GM18909 (cell line): ENCODE measurements at regions not wholly inside any gene's neighbourhood (a gene's known extent, or its start where the extent isn't known, plus 50 kb on each side); places are given as distances from the start of the nearest gene placed in this dataset.
A peak's percentile ranks its signal among the peaks of the same experiment; 100 is the strongest.

Experiments used
- ATAC-seq: cut with Tn5 transposase; IDR thresholded peaks from one replicate; pipeline ENCODE4 v1.9.1; 2021; ENCODE audit warnings: mild to moderate bottlenecking; ENCODE audit not compliant: unreplicated experiment, poor library complexity

GRCh38 chr3:174397848-174398247, 461.3 kb upstream of the NAALADL2 start:
- ATAC-seq: no peak

GRCh38 chr3:174398761-174399160, 460.4 kb upstream of the NAALADL2 start:
- no peak for ATAC-seq

- no peak for ATAC-seq
These were observed 455.3 kb upstream of the NAALADL2 start for GRCh38 chr3:174403831-174404230.

GRCh38 chr3:174408310-174408709, 450.8 kb upstream of the NAALADL2 start:
- ATAC-seq: no peak

- ATAC-seq: no peak
These were observed 449.9 kb upstream of the NAALADL2 start for GRCh38 chr3:174409086-174409743.

GRCh38 chr3:174413062-174413912, 445.8 kb upstream of the NAALADL2 start:
- no peak for ATAC-seq

- no peak for ATAC-seq
These were observed 444.2 kb upstream of the NAALADL2 start for GRCh38 chr3:174414902-174415301.

GRCh38 chr3:174417573-174417972, 441.6 kb upstream of the NAALADL2 start:
- no peak for ATAC-seq

- no peak for ATAC-seq
These were observed 439.9 kb upstream of the NAALADL2 start for GRCh38 chr3:174419216-174419615.

GRCh38 chr3:174423936-174424335, 435.2 kb upstream of the NAALADL2 start:
- no peak for ATAC-seq

GRCh38 chr3:174424656-174425055, 434.5 kb upstream of the NAALADL2 start:
- ATAC-seq: no peak

- ATAC-seq: no peak
These were observed 433.7 kb upstream of the NAALADL2 start for GRCh38 chr3:174425422-174425821.

GRCh38 chr3:174430986-174431385, 428.1 kb upstream of the NAALADL2 start:
- ATAC-seq: no peak

- ATAC-seq: no peak
These were observed 427.4 kb upstream of the NAALADL2 start for GRCh38 chr3:174431717-174432116.

GRCh38 chr3:174436367-174436766, 422.8 kb upstream of the NAALADL2 start:
- ATAC-seq: no peak

GRCh38 chr3:174438501-174439145, 420.5 kb upstream of the NAALADL2 start:
- ATAC-seq: no peak

- no peak for ATAC-seq
These were observed 419.5 kb upstream of the NAALADL2 start for GRCh38 chr3:174439331-174440252.

GRCh38 chr3:174440253-174440701, 418.9 kb upstream of the NAALADL2 start:
- ATAC-seq: no peak

GRCh38 chr3:174440741-174441587, 418.2 kb upstream of the NAALADL2 start:
- peak; percentile 79 for ATAC-seq
